ENCODE measurements at regions not wholly inside any gene's neighbourhood (a gene's known extent, or its start where the extent isn't known, plus 50 kb on each side); places are given as distances from the start of the nearest gene placed in this dataset.

DNA sequence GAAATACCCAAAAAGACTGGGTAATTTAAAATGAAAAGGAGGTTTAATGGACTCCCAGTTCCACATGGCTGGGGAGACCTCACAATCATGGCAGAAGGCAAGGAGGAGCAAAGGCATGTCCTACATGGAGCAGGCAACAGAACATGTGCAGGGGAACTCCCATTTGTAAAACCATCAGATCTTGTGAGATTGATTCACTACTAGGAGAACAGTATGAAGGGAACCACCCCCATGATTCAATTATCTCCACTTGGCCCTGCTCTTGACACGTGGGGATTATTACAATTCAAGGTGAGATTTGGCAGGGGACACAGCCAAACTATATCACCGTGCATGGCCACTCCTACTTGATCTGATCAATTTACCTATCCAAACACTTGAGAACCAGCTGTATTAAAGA, 131.5 kb upstream of the LDB2 start:
- intact Hi-C loops (cut with DNase I) = no loop called here
- no peak for ATAC-seq

GRCh38 chr4:17029432-17029831, 131.0 kb upstream of the LDB2 start:
- 54 to 64% methylated on average over 7 of the region's 7 CpGs for whole genome bisulfite sequencing, 2 donors
- no peak overlapping the region for H3K27ac ChIP-seq
- no peak overlapping the region for H3K4me3 ChIP-seq
- no peak for DNase-seq
- intact Hi-C loops (cut with DNase I) = no loop called here
- no peaks in the 10 kb centered on the region for H3K9me3 ChIP-seq
- TF ChIP-seq POLR2A (IDR thresholded peaks at IDR 0.05) (no peak), CTCF (IDR thresholded peaks at IDR 0.05) (no peak)
- no peaks in the 10 kb centered on the region for H3K36me3 ChIP-seq (replicated peaks in 1 of 2; ENCODE audit: insufficient read depth in 1 of 2, low read depth in 2 of 2)
- no peaks in the 10 kb centered on the region for H3K27me3 ChIP-seq
- no peaks in the 10 kb centered on the region for H3K4me1 ChIP-seq
- no peak for ATAC-seq

More for the DNA sequence above, 131.5 kb upstream of the LDB2 start:
- DNase-seq = no peak
- Histone ChIP-seq H3K27ac (no peak overlapping the region), H3K4me1 (no peaks in the 10 kb centered on the region), H3K9me3 (no peaks in the 10 kb centered on the region), H3K36me3 (replicated peaks in 1 of 2; ENCODE audit: insufficient read depth in 1 of 2, low read depth in 2 of 2) (no peaks in the 10 kb centered on the region), H3K4me3 (no peak overlapping the region), H3K27me3 (no peaks in the 10 kb centered on the region)
- TF ChIP-seq CTCF (IDR thresholded peaks at IDR 0.05) (no peak), POLR2A (IDR thresholded peaks at IDR 0.05) (no peak)
- WGBS, 2 donors = 18 to 31% methylated on average over 2 of the region's 2 CpGs

- H3K4me1 ChIP-seq = no peaks in the 10 kb centered on the region
- DNase-seq = peak in 1 of 4 donors; percentile 15
- no peaks in the 10 kb centered on the region for H3K9me3 ChIP-seq
- no peak for TF ChIP-seq CTCF (IDR thresholded peaks at IDR 0.05)
- no peak for TF ChIP-seq POLR2A (IDR thresholded peaks at IDR 0.05)
- WGBS, 2 donors = 63 to 67% methylated on average over 6 of the region's 6 CpGs
- ATAC-seq = no peak
- no peak overlapping the region for H3K4me3 ChIP-seq
- H3K27me3 ChIP-seq = no peaks in the 10 kb centered on the region
- H3K27ac ChIP-seq = no peak overlapping the region
- intact Hi-C loops (cut with DNase I) = no loop called here
- H3K36me3 ChIP-seq (replicated peaks in 1 of 2; ENCODE audit: insufficient read depth in 1 of 2, low read depth in 2 of 2) = no peaks in the 10 kb centered on the region
These were observed 129.1 kb upstream of the LDB2 start for GRCh38 chr4:17027495-17027894.

DNA sequence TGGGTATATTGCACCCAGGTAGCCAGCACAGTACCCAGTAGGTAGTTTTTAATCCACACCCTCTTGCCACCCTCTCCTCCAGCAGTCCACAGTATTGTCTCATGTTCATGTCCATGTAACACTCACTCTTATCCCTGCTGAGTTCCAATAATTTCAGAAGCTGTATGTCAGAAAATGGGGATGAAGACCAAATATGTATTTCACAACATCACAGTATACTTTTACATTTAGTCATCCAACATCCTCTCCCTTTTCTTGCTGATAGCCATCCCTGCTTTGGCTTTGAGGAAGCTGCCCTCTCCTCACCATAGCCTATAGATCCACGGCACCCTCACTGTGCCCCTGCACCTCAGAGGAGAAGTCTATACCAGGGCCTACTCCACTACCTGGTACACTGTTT, 126.0 kb upstream of the LDB2 start:
- 42 to 59% methylated on average over 1 of the region's 1 CpG for WGBS, 2 donors
- Histone ChIP-seq H3K9me3 (no peaks in the 10 kb centered on the region), H3K27ac (no peak overlapping the region), H3K27me3 (no peaks in the 10 kb centered on the region), H3K4me1 (no peaks in the 10 kb centered on the region), H3K4me3 (no peak overlapping the region), H3K36me3 (replicated peaks in 1 of 2; ENCODE audit: insufficient read depth in 1 of 2, low read depth in 2 of 2) (no peaks in the 10 kb centered on the region)
- intact Hi-C loops (cut with DNase I) = no loop called here
- DNase-seq = no peak
- no peak for ATAC-seq
- TF ChIP-seq POLR2A (IDR thresholded peaks at IDR 0.05) = no peak
- no peak for TF ChIP-seq CTCF (IDR thresholded peaks at IDR 0.05)

DNA sequence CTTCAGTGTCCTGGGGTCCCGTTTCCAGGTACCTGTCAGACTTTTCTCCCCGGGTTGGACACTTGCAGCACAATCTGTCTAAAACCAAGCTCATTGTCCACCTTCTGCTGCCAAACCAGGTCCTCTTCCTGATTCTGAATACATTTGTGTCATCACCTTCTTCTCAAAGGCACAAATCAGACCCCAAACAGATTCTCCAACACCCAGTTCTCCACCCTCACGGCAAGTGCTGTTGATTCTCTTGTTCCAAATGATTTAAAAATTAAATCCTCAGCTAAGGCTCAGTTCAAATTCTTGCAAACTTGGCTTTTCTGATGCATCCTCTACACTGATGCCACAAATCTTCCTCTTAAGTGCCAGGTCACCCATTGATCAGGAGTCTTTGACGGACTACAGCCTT, 122.5 kb upstream of the LDB2 start:
- ATAC-seq (no peak), DNase-seq (no peak)
- Histone ChIP-seq H3K27me3 (no peaks in the 10 kb centered on the region), H3K4me1 (no peaks in the 10 kb centered on the region), H3K4me3 (no peak overlapping the region), H3K27ac (no peak overlapping the region), H3K36me3 (replicated peaks in 1 of 2; ENCODE audit: insufficient read depth in 1 of 2, low read depth in 2 of 2) (no peaks in the 10 kb centered on the region), H3K9me3 (no peaks in the 10 kb centered on the region)
- WGBS, 2 donors = 70 to 71% methylated on average over 4 of the region's 4 CpGs
- intact Hi-C loops (cut with DNase I) = no loop called here
- TF ChIP-seq POLR2A (IDR thresholded peaks at IDR 0.05) (no peak), CTCF (IDR thresholded peaks at IDR 0.05) (no peak)

Data from body of pancreas (tissue), 4 donors.